HEK293T (cell line): ENCODE measurements at regions not wholly inside any gene's neighbourhood (a gene's known extent, or its start where the extent isn't known, plus 50 kb on each side); places are given as distances from the start of the nearest gene placed in this dataset.

Experiments
- ARNT ChIP-seq: fragments of 450-650 bp; IDR thresholded peaks from 2 replicates; pipeline ENCODE4 v1.6.1; 2017; ENCODE audit warnings: mild to moderate bottlenecking
- ELF4 ChIP-seq: fragments of 450-650 bp; IDR thresholded peaks from 2 replicates; pipeline ENCODE4 v1.6.1; 2017; ENCODE audit warnings: antibody characterized with exemption
- FOXA1 ChIP-seq: fragments of 450-650 bp; IDR thresholded peaks from 2 replicates; pipeline ENCODE4 v1.6.1; 2016; ENCODE audit warnings: mild to moderate bottlenecking
- FOXK2 ChIP-seq: fragments of 450-650 bp; IDR thresholded peaks from 2 replicates; pipeline ENCODE4 v1.6.1; 2016; ENCODE audit warnings: mild to moderate bottlenecking

- TF ChIP-seq FOXA1, result no peak
- no peak for TF ChIP-seq ARNT
- TF ChIP-seq ELF4, result no peak
- no peak for TF ChIP-seq FOXK2
Measured at GRCh38 chr3:178324356-178324755, 211.9 kb upstream of the KCNMB2 start.
